ENCODE measurements at regions not wholly inside any gene's neighbourhood (a gene's known extent, or its start where the extent isn't known, plus 50 kb on each side); places are given as distances from the start of the nearest gene placed in this dataset.

- no peaks in the 10 kb centered on the region for H3K79me2 ChIP-seq (ENCODE audit: low read depth)
- CTCF ChIA-PET, result no interaction called here
- H3K4me2 ChIP-seq, result no peak overlapping the region
- H3K27ac ChIP-seq, result no peak overlapping the region
- no peaks in the 10 kb centered on the region for H3F3A ChIP-seq (ENCODE audit: insufficient read depth, low read depth)
- no peak overlapping the region for H3K4me3 ChIP-seq
- H3K9me3 ChIP-seq (ENCODE audit: insufficient read depth, low read depth), result peaks cover 5% of the 10 kb centered on the region; the same call in 1 of the 2 replicates
- no peaks in the 10 kb centered on the region for H3K27me3 ChIP-seq (ENCODE audit: insufficient read depth, low read depth)
- DNase-seq, result no peak
- H2AFZ ChIP-seq, result no peak overlapping the region
- H3K36me3 ChIP-seq (ENCODE audit: low read depth), result no peaks in the 10 kb centered on the region
- BruUV-seq (replicated peaks), result no TSS peak
- H3K9me2 ChIP-seq (ENCODE audit: insufficient read depth), result no peaks in the 10 kb centered on the region
- POLR2A ChIA-PET (ENCODE audit: unreplicated experiment), result no interaction called here
- H3K4me1 ChIP-seq (replicated peaks; ENCODE audit: insufficient read depth), result peaks cover 17% of the 10 kb centered on the region
- intact Hi-C loops (cut with micrococcal nuclease; ENCODE audit: unreplicated experiment), result no loop called here
- H4K20me1 ChIP-seq (ENCODE audit: insufficient read depth), result no peaks in the 10 kb centered on the region
- TF ChIP-seq CTCF (conservative IDR thresholded peaks at IDR 0.05), result no peak
- no peak for TF ChIP-seq EZH2 (IDR thresholded peaks at IDR 0.05; ENCODE audit: low read depth)
These were observed 520.4 kb upstream of the B3GALT2 start for GRCh38 chr1:193706766-193707165.

GRCh38 chr1:193705554-193705981 is 519.2 kb upstream of the B3GALT2 start:
- Histone ChIP-seq H3K9me3 (ENCODE audit: insufficient read depth, low read depth) (peaks cover 5% of the 10 kb centered on the region; the same call in 1 of the 2 replicates), H3K79me2 (ENCODE audit: low read depth) (no peaks in the 10 kb centered on the region), H3F3A (ENCODE audit: insufficient read depth, low read depth) (no peaks in the 10 kb centered on the region), H3K4me3 (no peak overlapping the region), H3K4me1 (replicated peaks; ENCODE audit: insufficient read depth) (peaks cover 17% of the 10 kb centered on the region), H2AFZ (no peak overlapping the region), H3K27ac (no peak overlapping the region), H4K20me1 (ENCODE audit: insufficient read depth) (no peaks in the 10 kb centered on the region), H3K27me3 (ENCODE audit: insufficient read depth, low read depth) (no peaks in the 10 kb centered on the region), H3K9me2 (ENCODE audit: insufficient read depth) (no peaks in the 10 kb centered on the region), H3K4me2 (no peak overlapping the region), H3K36me3 (ENCODE audit: low read depth) (no peaks in the 10 kb centered on the region)
- no TSS peak for BruUV-seq (replicated peaks)
- TF ChIP-seq EZH2 (IDR thresholded peaks at IDR 0.05; ENCODE audit: low read depth), result no peak
- TF ChIP-seq CTCF (conservative IDR thresholded peaks at IDR 0.05), result no peak
- CTCF ChIA-PET, result interaction anchor here (0.7 kb wide), 1 partner anchor 1841 kb away, joined by 3 read pairs; no protein-coding TSS in a partner anchor
- no peak for DNase-seq
- POLR2A ChIA-PET (ENCODE audit: unreplicated experiment), result no interaction called here
- intact Hi-C loops (cut with micrococcal nuclease; ENCODE audit: unreplicated experiment), result no loop called here

GRCh38 chr1:193703655-193704054 is 517.2 kb upstream of the B3GALT2 start:
- TF ChIP-seq CTCF (conservative IDR thresholded peaks at IDR 0.05) (no peak), EZH2 (IDR thresholded peaks at IDR 0.05; ENCODE audit: low read depth) (no peak)
- no peak overlapping the region for H2AFZ ChIP-seq
- H3K4me2 ChIP-seq, result no peak overlapping the region
- H3K27me3 ChIP-seq (ENCODE audit: insufficient read depth, low read depth), result no peaks in the 10 kb centered on the region
- intact Hi-C loops (cut with micrococcal nuclease; ENCODE audit: unreplicated experiment), result no loop called here
- no peaks in the 10 kb centered on the region for H3F3A ChIP-seq (ENCODE audit: insufficient read depth, low read depth)
- H3K36me3 ChIP-seq (ENCODE audit: low read depth), result no peaks in the 10 kb centered on the region
- CTCF ChIA-PET, result no interaction called here
- H3K4me1 ChIP-seq (replicated peaks; ENCODE audit: insufficient read depth), result peaks cover 17% of the 10 kb centered on the region
- DNase-seq, result no peak
- POLR2A ChIA-PET (ENCODE audit: unreplicated experiment), result no interaction called here
- peaks cover 5% of the 10 kb centered on the region; the same call in 1 of the 2 replicates for H3K9me3 ChIP-seq (ENCODE audit: insufficient read depth, low read depth)
- no peaks in the 10 kb centered on the region for H3K79me2 ChIP-seq (ENCODE audit: low read depth)
- H4K20me1 ChIP-seq (ENCODE audit: insufficient read depth), result no peaks in the 10 kb centered on the region
- H3K9me2 ChIP-seq (ENCODE audit: insufficient read depth), result no peaks in the 10 kb centered on the region
- H3K27ac ChIP-seq, result no peak overlapping the region
- BruUV-seq (replicated peaks), result no TSS peak
- H3K4me3 ChIP-seq, result no peak overlapping the region

Measured in PC-9 (cell line).